Colonic mucosa (tissue), 4 donors: ENCODE measurements at regions not wholly inside any gene's neighbourhood (a gene's known extent, or its start where the extent isn't known, plus 50 kb on each side); places are given as distances from the start of the nearest gene placed in this dataset.

Experiments
- DNase-seq: peaks from one replicate; pipeline ENCODE4 v3.0.0-alpha.2; 2020
- H3K27ac ChIP-seq: fragments of 200-600 bp; one replicate; pipeline ENCODE4 v1.8.0; 2021
- H3K27me3 ChIP-seq: fragments of 200-600 bp; one replicate; pipeline ENCODE4 v1.8.0; 2021
- H3K36me3 ChIP-seq: fragments of 200-600 bp; one replicate; pipeline ENCODE4 v1.8.0; 2021
- H3K4me1 ChIP-seq: fragments of 200-600 bp; one replicate; pipeline ENCODE4 v1.8.0; 2021; ENCODE audit warnings: mild to moderate bottlenecking
- H3K4me3 ChIP-seq: fragments of 200-600 bp; one replicate; pipeline ENCODE4 v1.8.0; 2021
- H3K9ac ChIP-seq, 2 donors: one replicate each; pipeline ENCODE4 v1.7.0; 2013; ENCODE audit warnings: control low read depth in 2 of 2, low read depth in 2 of 2, low read length in 2 of 2
- H3K9me3 ChIP-seq: fragments of 200-600 bp; one replicate; pipeline ENCODE4 v1.8.0; 2021
- CTCF ChIP-seq: fragments of 200-600 bp; IDR thresholded peaks from one replicate; pipeline ENCODE4 v1.8.0; 2022; ENCODE audit warnings: antibody characterized with exemption, mild to moderate bottlenecking
- intact Hi-C: fragments of 100-400 bp; cut with DNase I; formaldehyde crosslinking; loops from one replicate; pipeline ENCODE4 v1.14.1; 2022
- donor health status: healthy.
- donor health status: DM: no; HTN: no; CAD: no.
- donor health status: DM: no; HTN: no; CAD: no.

GRCh38 chr12:128178565-128178964 is 88.4 kb upstream of the TMEM132C start:
- H3K27ac ChIP-seq = no peak overlapping the region
- no peaks in the 10 kb centered on the region for H3K36me3 ChIP-seq
- intact Hi-C loops = no loop called here
- no peaks in the 10 kb centered on the region for H3K27me3 ChIP-seq
- no peak for TF ChIP-seq CTCF
- no peaks in the 10 kb centered on the region for H3K9me3 ChIP-seq
- no peak overlapping the region for H3K4me3 ChIP-seq
- no peak overlapping the region for H3K9ac ChIP-seq
- DNase-seq = no peak
- no peaks in the 10 kb centered on the region for H3K4me1 ChIP-seq

- Histone ChIP-seq H3K27me3 (no peaks in the 10 kb centered on the region), H3K27ac (no peak overlapping the region), H3K4me3 (no peak overlapping the region), H3K36me3 (no peaks in the 10 kb centered on the region), H3K4me1 (no peaks in the 10 kb centered on the region), H3K9me3 (no peaks in the 10 kb centered on the region), H3K9ac (no peak overlapping the region)
- no peak for TF ChIP-seq CTCF
- DNase-seq = no peak
- intact Hi-C loops = no loop called here
Observed at GRCh38 chr12:128178966-128179365, 88.0 kb upstream of the TMEM132C start.

GRCh38 chr12:128180166-128180565 is 86.8 kb upstream of the TMEM132C start:
- DNase-seq = no peak
- intact Hi-C loops = no loop called here
- Histone ChIP-seq H3K4me3 (no peak overlapping the region), H3K9ac (no peak overlapping the region), H3K36me3 (no peaks in the 10 kb centered on the region), H3K27me3 (no peaks in the 10 kb centered on the region), H3K4me1 (no peaks in the 10 kb centered on the region), H3K27ac (no peak overlapping the region), H3K9me3 (no peaks in the 10 kb centered on the region)
- TF ChIP-seq CTCF = no peak

GRCh38 chr12:128190052-128190451 is 76.9 kb upstream of the TMEM132C start:
- Histone ChIP-seq H3K9me3 (no peaks in the 10 kb centered on the region), H3K36me3 (no peaks in the 10 kb centered on the region), H3K9ac (no peak overlapping the region), H3K4me1 (no peaks in the 10 kb centered on the region), H3K27ac (no peak overlapping the region), H3K27me3 (no peaks in the 10 kb centered on the region), H3K4me3 (no peak overlapping the region)
- intact Hi-C loops = no loop called here
- DNase-seq = no peak
- TF ChIP-seq CTCF = no peak

GRCh38 chr12:128190614-128191013 is 76.4 kb upstream of the TMEM132C start:
- H3K9me3 ChIP-seq = no peaks in the 10 kb centered on the region

More at GRCh38 chr12:128190614-128191013, 76.4 kb upstream of the TMEM132C start:
- H3K4me1 ChIP-seq = no peaks in the 10 kb centered on the region
- no peak overlapping the region for H3K27ac ChIP-seq
- no peaks in the 10 kb centered on the region for H3K27me3 ChIP-seq
- H3K36me3 ChIP-seq = no peaks in the 10 kb centered on the region
- no peak for TF ChIP-seq CTCF
- H3K9ac ChIP-seq = no peak overlapping the region
- DNase-seq = no peak
- intact Hi-C loops = no loop called here
- H3K4me3 ChIP-seq = no peak overlapping the region
